Liver (tissue), 8 donors: ENCODE measurements at regions not wholly inside any gene's neighbourhood (a gene's known extent, or its start where the extent isn't known, plus 50 kb on each side); places are given as distances from the start of the nearest gene placed in this dataset.

ENCODE experiments used
- DNase-seq: peaks from one replicate; pipeline ENCODE4 v3.0.0-alpha.2; 2017; ENCODE audit warnings: low spot score
- H3K27ac ChIP-seq, 2 donors: one replicate each; pipeline ENCODE4 v1.7.0; 2013; ENCODE audit warnings: inconsistent platforms in 2 of 2, low read length in 2 of 2, control low read depth in 1 of 2, low read depth in 1 of 2, mild to moderate bottlenecking in 1 of 2
- H3K27me3 ChIP-seq, 4 donors: one replicate each; pipeline versions ENCODE4 v1.6.1 to v1.7.0; 2013; ENCODE audit warnings: low read length in 3 of 4, inconsistent platforms in 1 of 4, mild to moderate bottlenecking in 1 of 4, moderate library complexity in 1 of 4; ENCODE audit not compliant: control insufficient read depth in 4 of 4, insufficient read depth in 4 of 4
- H3K36me3 ChIP-seq, 4 donors: one replicate each; pipeline versions ENCODE4 v1.6.1 to v1.7.0; 2013; ENCODE audit warnings: low read length in 3 of 4, mild to moderate bottlenecking in 3 of 4, low read depth in 1 of 4, moderate library complexity in 1 of 4; ENCODE audit not compliant: control insufficient read depth in 4 of 4, insufficient read depth in 3 of 4
- H3K4me1 ChIP-seq, 4 donors: one replicate each; pipeline versions ENCODE4 v1.6.1 to v1.7.0; 2013; ENCODE audit warnings: low read length in 3 of 4, mild to moderate bottlenecking in 3 of 4, moderate library complexity in 1 of 4; ENCODE audit not compliant: control insufficient read depth in 4 of 4, insufficient read depth in 4 of 4
- H3K4me3 ChIP-seq, 3 donors: one replicate each; pipeline versions ENCODE4 v1.6.1 to v1.7.0; 2013; ENCODE audit warnings: low read length in 3 of 3, control low read depth in 1 of 3, low read depth in 1 of 3, mild to moderate bottlenecking in 1 of 3
- H3K9ac ChIP-seq, 2 donors: one replicate each; pipeline ENCODE4 v1.7.0; 2013; ENCODE audit warnings: low read length in 2 of 2, mild to moderate bottlenecking in 2 of 2, moderate library complexity in 2 of 2, control low read depth in 1 of 2, low read depth in 1 of 2
- H3K9me3 ChIP-seq, 4 donors: one replicate each; pipeline versions ENCODE4 v1.6.1 to v1.7.0; 2013; ENCODE audit warnings: low read length in 3 of 4; ENCODE audit not compliant: control insufficient read depth in 4 of 4
- EGR1 ChIP-seq, 2 donors: IDR thresholded peaks; 2 replicates each; pipeline ENCODE4 v1.6.1; 2016 to 2018; ENCODE audit warnings: antibody characterized with exemption in 2 of 2, low read depth in 2 of 2
- FOXA1 ChIP-seq: IDR thresholded peaks from 2 replicates; pipeline ENCODE4 v1.6.1; 2016; ENCODE audit warnings: antibody characterized with exemption
- FOXA2 ChIP-seq: IDR thresholded peaks from 2 replicates; pipeline ENCODE4 v1.6.1; 2016; ENCODE audit warnings: antibody characterized with exemption
- GABPA ChIP-seq, 2 donors: IDR thresholded peaks in 1 of 2; conservative IDR thresholded peaks in 1 of 2; 2 replicates each; pipeline ENCODE4 v1.6.1; 2016; ENCODE audit warnings: antibody characterized with exemption in 2 of 2, mild to moderate bottlenecking in 1 of 2, moderate library complexity in 1 of 2
- HNF4A ChIP-seq, 2 donors: conservative IDR thresholded peaks; 2 replicates each; pipeline ENCODE4 v1.6.1; 2016; ENCODE audit warnings: antibody characterized with exemption in 2 of 2, mild to moderate bottlenecking in 2 of 2
- HNF4G ChIP-seq: IDR thresholded peaks from 2 replicates; pipeline ENCODE4 v1.6.1; 2016; ENCODE audit warnings: antibody characterized with exemption
- JUND ChIP-seq, 2 donors: IDR thresholded peaks; 2 replicates each; pipeline ENCODE4 v1.6.1; 2016; ENCODE audit warnings: antibody characterized with exemption in 2 of 2
- RAD21 ChIP-seq, 2 donors: IDR thresholded peaks; 2 replicates each; pipeline ENCODE4 v1.6.1; 2016; ENCODE audit warnings: antibody characterized with exemption in 2 of 2, mild to moderate bottlenecking in 2 of 2
- REST ChIP-seq: IDR thresholded peaks from 2 replicates; pipeline ENCODE4 v1.6.1; 2016; ENCODE audit warnings: antibody characterized with exemption, mild to moderate bottlenecking
- RXRA ChIP-seq, 2 donors: IDR thresholded peaks; 2 replicates each; pipeline ENCODE4 v1.6.1; 2017 to 2018; ENCODE audit warnings: antibody characterized with exemption in 2 of 2, mild to moderate bottlenecking in 1 of 2
- SP1 ChIP-seq: IDR thresholded peaks from 2 replicates; pipeline ENCODE4 v1.6.1; 2018; ENCODE audit warnings: antibody characterized with exemption, mild to moderate bottlenecking
- TAF1 ChIP-seq: conservative IDR thresholded peaks from 2 replicates; pipeline ENCODE4 v1.6.1; 2016; ENCODE audit warnings: antibody characterized with exemption, mild to moderate bottlenecking
- YY1 ChIP-seq: IDR thresholded peaks from 2 replicates; pipeline ENCODE4 v1.6.1; 2016; ENCODE audit warnings: antibody characterized with exemption, mild to moderate bottlenecking
- WGBS: extraction: QIAGEN DNeasy Blood & Tissue Kit; methylation state at CpG from one replicate; pipeline ENCODE4 v1.1.7; 2013; 5-methylcytosine and 5-hydroxymethylcytosine counted together
- TF ChIP-seq, protein P1 (sequence below): IDR thresholded peaks from 2 replicates; pipeline ENCODE4 v1.6.1; 2016; ENCODE audit warnings: antibody characterized with exemption
- TF ChIP-seq, protein P2 (sequence below): IDR thresholded peaks from 2 replicates; pipeline ENCODE4 v1.6.1; 2016; ENCODE audit warnings: antibody characterized with exemption
- TF ChIP-seq, protein P3 (sequence below): IDR thresholded peaks from 2 replicates; pipeline ENCODE4 v1.6.1; 2016; ENCODE audit warnings: antibody characterized with exemption
- TF ChIP-seq, protein P4 (sequence below): fragments of 150-350 bp; IDR thresholded peaks from 2 replicates; pipeline ENCODE4 v1.5.1; 2017; ENCODE audit warnings: improper control_type of control experiment, low read depth, low read length; ENCODE audit not compliant: missing input control
- donor health status: healthy.
- donor health status: healthy.
- donor health status: healthy.
- donor health status: healthy.
- donor health status: healthy.

- Histone ChIP-seq H3K4me3 (no peak overlapping the region), H3K27me3 (no peaks in the 10 kb centered on the region), H3K4me1 (no peaks in the 10 kb centered on the region), H3K36me3 (no peaks in the 10 kb centered on the region), H3K9me3 (peaks cover 0 to 4% (median 0%) of the 10 kb centered on the region in 4 donors), H3K27ac (no peak overlapping the region), H3K9ac (no peak overlapping the region)
- TF ChIP-seq TAF1 (no peak), FOXA2 (no peak), SP1 (no peak), GABPA (IDR thresholded peaks at IDR 0.05 in 1 of 2, conservative IDR thresholded peaks at IDR 0.05 in 1 of 2) (no peak)
- TF ChIP-seq, protein P1, sequence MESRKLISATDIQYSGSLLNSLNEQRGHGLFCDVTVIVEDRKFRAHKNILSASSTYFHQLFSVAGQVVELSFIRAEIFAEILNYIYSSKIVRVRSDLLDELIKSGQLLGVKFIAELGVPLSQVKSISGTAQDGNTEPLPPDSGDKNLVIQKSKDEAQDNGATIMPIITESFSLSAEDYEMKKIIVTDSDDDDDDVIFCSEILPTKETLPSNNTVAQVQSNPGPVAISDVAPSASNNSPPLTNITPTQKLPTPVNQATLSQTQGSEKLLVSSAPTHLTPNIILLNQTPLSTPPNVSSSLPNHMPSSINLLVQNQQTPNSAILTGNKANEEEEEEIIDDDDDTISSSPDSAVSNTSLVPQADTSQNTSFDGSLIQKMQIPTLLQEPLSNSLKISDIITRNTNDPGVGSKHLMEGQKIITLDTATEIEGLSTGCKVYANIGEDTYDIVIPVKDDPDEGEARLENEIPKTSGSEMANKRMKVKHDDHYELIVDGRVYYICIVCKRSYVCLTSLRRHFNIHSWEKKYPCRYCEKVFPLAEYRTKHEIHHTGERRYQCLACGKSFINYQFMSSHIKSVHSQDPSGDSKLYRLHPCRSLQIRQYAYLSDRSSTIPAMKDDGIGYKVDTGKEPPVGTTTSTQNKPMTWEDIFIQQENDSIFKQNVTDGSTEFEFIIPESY = no peak
- 68% methylated on average over 2 of the region's 2 CpGs for WGBS
- DNase-seq = no peak
Measured at GRCh38 chr13:23003446-23003845, 177.3 kb upstream of the SGCG start.

GRCh38 chr13:23007426-23007825 is 173.4 kb upstream of the SGCG start:
- no peak for TF ChIP-seq HNF4G
- TF ChIP-seq, protein P2, sequence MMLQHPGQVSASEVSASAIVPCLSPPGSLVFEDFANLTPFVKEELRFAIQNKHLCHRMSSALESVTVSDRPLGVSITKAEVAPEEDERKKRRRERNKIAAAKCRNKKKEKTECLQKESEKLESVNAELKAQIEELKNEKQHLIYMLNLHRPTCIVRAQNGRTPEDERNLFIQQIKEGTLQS = no peak
- H3K4me1 ChIP-seq = no peaks in the 10 kb centered on the region
- H3K27me3 ChIP-seq = no peaks in the 10 kb centered on the region
- 37% methylated on average over 7 of the region's 7 CpGs for WGBS
- no peak overlapping the region for H3K27ac ChIP-seq
- no peaks in the 10 kb centered on the region for H3K36me3 ChIP-seq
- no peaks in the 10 kb centered on the region for H3K9me3 ChIP-seq
- H3K9ac ChIP-seq = no peak overlapping the region
- H3K4me3 ChIP-seq = no peak overlapping the region
- DNase-seq = no peak

- Histone ChIP-seq H3K4me3 (no peak overlapping the region), H3K9me3 (no peaks in the 10 kb centered on the region), H3K27ac (no peak overlapping the region), H3K9ac (no peak overlapping the region), H3K36me3 (no peaks in the 10 kb centered on the region), H3K27me3 (no peaks in the 10 kb centered on the region), H3K4me1 (no peaks in the 10 kb centered on the region)
- no peak for DNase-seq
- 81% methylated on average over 3 of the region's 3 CpGs for WGBS
- TF ChIP-seq RXRA (IDR thresholded peaks at IDR 0.05) (no peak), SP1 (no peak)
Measured at GRCh38 chr13:23018143-23018542, 162.6 kb upstream of the SGCG start.

- H3K27me3 ChIP-seq = no peaks in the 10 kb centered on the region
- peak; percentile 38 for DNase-seq
- no peak for TF ChIP-seq EGR1 (IDR thresholded peaks at IDR 0.05; ENCODE audit: low read depth in 2 of 2)
- TF ChIP-seq TAF1 = no peak
- no peak for TF ChIP-seq YY1
- no peak for TF ChIP-seq RXRA (IDR thresholded peaks at IDR 0.05)
- TF ChIP-seq, protein P3, sequence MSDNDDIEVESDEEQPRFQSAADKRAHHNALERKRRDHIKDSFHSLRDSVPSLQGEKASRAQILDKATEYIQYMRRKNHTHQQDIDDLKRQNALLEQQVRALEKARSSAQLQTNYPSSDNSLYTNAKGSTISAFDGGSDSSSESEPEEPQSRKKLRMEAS = no peak
- no peak for TF ChIP-seq JUND (IDR thresholded peaks at IDR 0.05)
- TF ChIP-seq HNF4G = no peak
- TF ChIP-seq FOXA1 = no peak
- TF ChIP-seq, protein P4, sequence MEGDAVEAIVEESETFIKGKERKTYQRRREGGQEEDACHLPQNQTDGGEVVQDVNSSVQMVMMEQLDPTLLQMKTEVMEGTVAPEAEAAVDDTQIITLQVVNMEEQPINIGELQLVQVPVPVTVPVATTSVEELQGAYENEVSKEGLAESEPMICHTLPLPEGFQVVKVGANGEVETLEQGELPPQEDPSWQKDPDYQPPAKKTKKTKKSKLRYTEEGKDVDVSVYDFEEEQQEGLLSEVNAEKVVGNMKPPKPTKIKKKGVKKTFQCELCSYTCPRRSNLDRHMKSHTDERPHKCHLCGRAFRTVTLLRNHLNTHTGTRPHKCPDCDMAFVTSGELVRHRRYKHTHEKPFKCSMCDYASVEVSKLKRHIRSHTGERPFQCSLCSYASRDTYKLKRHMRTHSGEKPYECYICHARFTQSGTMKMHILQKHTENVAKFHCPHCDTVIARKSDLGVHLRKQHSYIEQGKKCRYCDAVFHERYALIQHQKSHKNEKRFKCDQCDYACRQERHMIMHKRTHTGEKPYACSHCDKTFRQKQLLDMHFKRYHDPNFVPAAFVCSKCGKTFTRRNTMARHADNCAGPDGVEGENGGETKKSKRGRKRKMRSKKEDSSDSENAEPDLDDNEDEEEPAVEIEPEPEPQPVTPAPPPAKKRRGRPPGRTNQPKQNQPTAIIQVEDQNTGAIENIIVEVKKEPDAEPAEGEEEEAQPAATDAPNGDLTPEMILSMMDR = peak; percentile 86
- TF ChIP-seq SP1 = no peak
- TF ChIP-seq RAD21 (IDR thresholded peaks at IDR 0.05) = peak; percentile 75 to 82
- TF ChIP-seq FOXA2 = no peak
- TF ChIP-seq HNF4A (conservative IDR thresholded peaks at IDR 0.05) = no peak
- TF ChIP-seq REST = no peak
Measured at GRCh38 chr13:23020246-23020843, 160.4 kb upstream of the SGCG start.

More at GRCh38 chr13:23020246-23020843, 160.4 kb upstream of the SGCG start:
- WGBS = 11% methylated on average over 5 of the region's 5 CpGs
- no peak overlapping the region for H3K27ac ChIP-seq
- no peaks in the 10 kb centered on the region for H3K9me3 ChIP-seq
- H3K36me3 ChIP-seq = no peaks in the 10 kb centered on the region
- H3K4me1 ChIP-seq = no peaks in the 10 kb centered on the region
- H3K9ac ChIP-seq = no peak overlapping the region
- no peak overlapping the region for H3K4me3 ChIP-seq
